SK-N-SH (cell line): ENCODE measurements at regions not wholly inside any gene's neighbourhood (a gene's known extent, or its start where the extent isn't known, plus 50 kb on each side); places are given as distances from the start of the nearest gene placed in this dataset.

Source experiments
- CTCF ChIA-PET: fragments of 300-600, 350-600 bp; formaldehyde crosslinking; extraction: SDS; loops from one replicate; lab custom pipeline; 2021; lab: Yijun Ruan, JAX
- POLR2A ChIA-PET: fragments of 350-600 bp; sonication (Branson Sonifier 250); formaldehyde crosslinking; extraction: SDS; loops from one replicate; lab custom pipeline; 2020; ENCODE audit warnings: antibody characterized with exemption, inconsistent platforms; lab: Yijun Ruan, JAX
- DNase-seq: peaks from one replicate; pipeline ENCODE4 v3.0.0; 2012
- H2AFZ ChIP-seq: fragments of 200-600 bp; sonication (generic); 2 replicates; pipeline ENCODE4 v1.8.1; 2016; ENCODE audit warnings: antibody characterized with exemption, mild to moderate bottlenecking, low read depth
- H3F3A ChIP-seq: fragments of 200-600 bp; sonication (generic); replicated peaks from 2 replicates; pipeline ENCODE3; 2016; ENCODE audit warnings: antibody characterized with exemption, mild to moderate bottlenecking; ENCODE audit not compliant: insufficient read depth
- H3K27ac ChIP-seq, 2 experiments: fragments of 200-500 bp in 1 of 2; fragments of 200-600 bp in 1 of 2; sonication (Bioruptor generic) in 1 of 2; sonication (generic), shearing (Covaris generic) in 1 of 2; 2 replicates each; pipeline versions ENCODE4 v1.5.1 to v1.6.1; 2014 to 2016; ENCODE audit warnings: low read depth in 2 of 2, inconsistent platforms in 1 of 2, low read length in 1 of 2, mild to moderate bottlenecking in 1 of 2, mixed read lengths in 1 of 2
- H3K27me3 ChIP-seq: fragments of 200-600 bp; sonication (generic), shearing (Covaris generic); 2 replicates; pipeline ENCODE4 v1.6.1; 2016; ENCODE audit warnings: mixed run types; ENCODE audit not compliant: insufficient read depth
- H3K36me3 ChIP-seq, 2 experiments: fragments of 200-500 bp in 1 of 2; fragments of 200-600 bp in 1 of 2; sonication (Bioruptor generic) in 1 of 2; sonication (generic) in 1 of 2; replicated peaks in 1 of 2; 2 replicates each; pipeline versions ENCODE3 to v1.5.1; 2014 to 2016; ENCODE audit warnings: low read length in 1 of 2, mild to moderate bottlenecking in 1 of 2; ENCODE audit not compliant: insufficient read depth in 2 of 2, control insufficient read depth in 1 of 2
- H3K4me1 ChIP-seq, 2 experiments: fragments of 200-500 bp in 1 of 2; fragments of 200-600 bp in 1 of 2; sonication (Bioruptor generic) in 1 of 2; sonication (generic), shearing (Covaris generic) in 1 of 2; 2 replicates each; pipeline versions ENCODE4 v1.5.1 to v1.6.1; 2014 to 2016; ENCODE audit warnings: low read depth in 1 of 2, low read length in 1 of 2, mixed run types in 1 of 2; ENCODE audit not compliant: insufficient read depth in 2 of 2, control insufficient read depth in 1 of 2
- H3K4me2 ChIP-seq: fragments of 200-600 bp; sonication (generic), shearing (Covaris generic); 2 replicates; pipeline ENCODE4 v1.6.1; 2017; ENCODE audit warnings: mixed run types
- H3K4me3 ChIP-seq, 2 experiments: fragments of 200-500 bp in 1 of 2; fragments of 200-600 bp in 1 of 2; sonication (Bioruptor generic) in 1 of 2; sonication (generic), shearing (Covaris generic) in 1 of 2; 2 replicates each; pipeline versions ENCODE4 v1.5.1 to v1.8.1; 2014 to 2016; ENCODE audit warnings: low read depth in 2 of 2, inconsistent platforms in 1 of 2, low read length in 1 of 2, mild to moderate bottlenecking in 1 of 2, mixed read lengths in 1 of 2, moderate library complexity in 1 of 2
- H3K79me2 ChIP-seq: fragments of 200-600 bp; sonication (generic); 2 replicates; pipeline ENCODE4 v1.8.1; 2017; ENCODE audit warnings: mild to moderate bottlenecking; ENCODE audit not compliant: insufficient read depth
- H3K9ac ChIP-seq: fragments of 200-600 bp; sonication (generic); 2 replicates; pipeline ENCODE4 v1.6.1; 2017; ENCODE audit warnings: mixed run types
- H3K9me2 ChIP-seq: fragments of 200-600 bp; sonication (generic); 2 replicates; pipeline ENCODE4 v1.6.1; 2017; ENCODE audit warnings: mixed run types
- H3K9me3 ChIP-seq: fragments of 200-600 bp; sonication (generic); 2 replicates; pipeline ENCODE4 v1.6.1; 2017; ENCODE audit warnings: mixed run types, mild to moderate bottlenecking, moderate library complexity
- H4K20me1 ChIP-seq: fragments of 200-600 bp; sonication (generic); 2 replicates; pipeline ENCODE4 v1.6.1; 2017; ENCODE audit warnings: mild to moderate bottlenecking, mixed run types; ENCODE audit not compliant: insufficient read depth
- CTCF ChIP-seq: fragments of 200-600 bp; sonication (generic); IDR thresholded peaks from 2 replicates; pipeline ENCODE4 v1.6.1; 2017; ENCODE audit warnings: antibody characterized with exemption, mild to moderate bottlenecking, moderate library complexity
- EP300 ChIP-seq, 2 experiments: IDR thresholded peaks; 2 replicates each; pipeline versions ENCODE4 v1.4.0 to v1.6.1; 2012; ENCODE audit warnings: borderline replicate concordance in 1 of 2, low read depth in 1 of 2, low read length in 1 of 2
- FOXJ3 ChIP-seq: sonication (generic); formaldehyde crosslinking; IDR thresholded peaks from 2 replicates; pipeline ENCODE4 v1.5.1; 2020; ENCODE audit warnings: mild to moderate bottlenecking, missing genetic modification reagents
- POLR2AphosphoS5 ChIP-seq: IDR thresholded peaks from 2 replicates; pipeline ENCODE4 v1.6.1; 2012; ENCODE audit warnings: low read depth, low read length
- RCOR1 ChIP-seq: fragments of 150-350 bp; IDR thresholded peaks from 2 replicates; pipeline ENCODE4 v1.6.1; 2017; ENCODE audit warnings: antibody characterized with exemption, low read length
- SIN3A ChIP-seq: IDR thresholded peaks from 2 replicates; pipeline ENCODE4 v1.6.1; 2012; ENCODE audit warnings: low read depth, mild to moderate bottlenecking, low read length, moderate library complexity, borderline replicate concordance
- SMC3 ChIP-seq: IDR thresholded peaks from 2 replicates; pipeline ENCODE4 v1.6.1; 2012; ENCODE audit warnings: low read depth, low read length, improper control_type of control experiment
- USF2 ChIP-seq: fragments of 150-350 bp; IDR thresholded peaks from 2 replicates; pipeline ENCODE4 v1.6.1; 2017; ENCODE audit warnings: antibody characterized with exemption, low read length, low read depth, borderline replicate concordance
- WGBS: methylation state at CpG from one replicate; pipeline ENCODE4 v1.1.6; 2017; ENCODE audit warnings: low lambda C conversion rate; 5-methylcytosine and 5-hydroxymethylcytosine counted together

- no peaks in the 10 kb centered on the region for H3F3A ChIP-seq
- no peak overlapping the region for H3K27ac ChIP-seq
- POLR2A ChIA-PET, result no interaction called here
- no peaks in the 10 kb centered on the region for H3K27me3 ChIP-seq
- CTCF ChIA-PET, result no interaction called here
- no peak overlapping the region for H3K4me2 ChIP-seq
- no peak overlapping the region for H2AFZ ChIP-seq
- no peaks in the 10 kb centered on the region; a peak in 1 of 4 replicates for H3K4me1 ChIP-seq
- H3K4me3 ChIP-seq, result no peak overlapping the region
- no peaks in the 10 kb centered on the region for H3K79me2 ChIP-seq
- TF ChIP-seq EP300 (IDR thresholded peaks at IDR 0.05; ENCODE audit: borderline replicate concordance in 1 of 2, low read depth in 1 of 2, low read length in 1 of 2) (no peak), SIN3A (no peak), RCOR1 (no peak)
- H4K20me1 ChIP-seq, result no peaks in the 10 kb centered on the region
- no peak overlapping the region for H3K9ac ChIP-seq
- no peak for DNase-seq
- no peaks in the 10 kb centered on the region for H3K9me2 ChIP-seq
- no peaks in the 10 kb centered on the region for H3K9me3 ChIP-seq
- H3K36me3 ChIP-seq, result no peaks in the 10 kb centered on the region
- 61% methylated on average over 6 of the region's 6 CpGs for WGBS
Observed at GRCh38 chr7:68862261-68862660, 736.0 kb upstream of the AUTS2 start.

- no peak for TF ChIP-seq CTCF
- no peak for TF ChIP-seq USF2
- no peak for TF ChIP-seq POLR2AphosphoS5
- TF ChIP-seq SMC3, result no peak
- TF ChIP-seq FOXJ3 (CRISPR knock-in tag), result no peak
- 37% methylated on average over 4 of the region's 4 CpGs for WGBS
- no peaks in the 10 kb centered on the region; a peak in 1 of 4 replicates for H3K4me1 ChIP-seq
- DNase-seq, result no peak
- no peak overlapping the region for H3K9ac ChIP-seq
- no peak overlapping the region for H3K4me2 ChIP-seq
- H3K27ac ChIP-seq, result no peak overlapping the region
- no peak overlapping the region for H2AFZ ChIP-seq
- no peaks in the 10 kb centered on the region for H4K20me1 ChIP-seq
- H3F3A ChIP-seq, result no peaks in the 10 kb centered on the region
- ChIA-PET CTCF (no interaction called here), POLR2A (no interaction called here)
- no peaks in the 10 kb centered on the region for H3K9me2 ChIP-seq
- H3K27me3 ChIP-seq, result no peaks in the 10 kb centered on the region
- no peaks in the 10 kb centered on the region for H3K36me3 ChIP-seq
- no peaks in the 10 kb centered on the region for H3K79me2 ChIP-seq
- no peaks in the 10 kb centered on the region for H3K9me3 ChIP-seq
- no peak overlapping the region for H3K4me3 ChIP-seq
Observed at GRCh38 chr7:68862736-68863135, 735.5 kb upstream of the AUTS2 start.
